ENCODE measurements at regions not wholly inside any gene's neighbourhood (a gene's known extent, or its start where the extent isn't known, plus 50 kb on each side); places are given as distances from the start of the nearest gene placed in this dataset.

DNA sequence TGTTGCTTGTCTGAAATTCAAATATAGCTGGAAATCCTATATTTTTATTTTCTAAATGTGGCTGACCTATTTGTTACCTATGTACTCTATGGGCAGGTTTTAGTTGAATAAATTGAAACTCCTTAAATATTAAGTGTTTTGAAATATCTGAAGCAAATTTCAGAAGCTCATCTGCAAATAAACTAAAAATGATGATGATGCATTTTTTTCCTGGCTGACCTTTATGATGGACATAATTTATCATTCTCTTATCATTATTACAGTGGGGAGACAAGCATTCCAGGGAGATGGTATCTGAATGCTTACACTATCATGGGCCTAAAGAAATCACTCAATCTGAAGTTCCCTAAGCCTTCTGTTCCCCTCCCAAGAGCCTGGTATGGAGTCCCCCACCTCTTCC, 1225.2 kb downstream of the AACS start:
- Histone ChIP-seq H4K20me1 (replicated peaks in 1 of 2; ENCODE audit: control insufficient read depth in 1 of 2, insufficient read depth in 2 of 2, low read length in 2 of 2) (no peaks in the 10 kb centered on the region), H3K79me1 (ENCODE audit: low read depth, low read length) (no peaks in the 10 kb centered on the region), H3K23ac (ENCODE audit: insufficient read length) (no peak overlapping the region), H2BK20ac (ENCODE audit: low read length) (no peak overlapping the region), H3K4me3 (ENCODE audit: extremely low read depth in 1 of 4, insufficient read depth in 2 of 4, low read depth in 3 of 4, low read length in 4 of 4) (no peak overlapping the region), H3K18ac (ENCODE audit: extremely low read depth, low read length) (no peak overlapping the region), H4K8ac (ENCODE audit: extremely low read depth, insufficient read depth, low read length) (no peak overlapping the region), H2BK15ac (ENCODE audit: low read length) (no peak overlapping the region), H3K23me2 (ENCODE audit: low read depth, low read length) (no peaks in the 10 kb centered on the region), H3K9ac (replicated peaks in 1 of 4; ENCODE audit: extremely low read depth in 1 of 4, low read depth in 3 of 4, low read length in 3 of 4) (no peak overlapping the region), H2AFZ (ENCODE audit: low read length) (no peak overlapping the region), H3K9me3 (ENCODE audit: insufficient read depth in 2 of 2, low read depth in 1 of 2, low read length in 1 of 2) (peaks cover 17 to 19% of the 10 kb centered on the region in 2 experiments; a peak in 2 of 4 replicates), H3K4me1 (replicated peaks in 1 of 4; ENCODE audit: control insufficient read depth in 3 of 4, insufficient read depth in 4 of 4, low read length in 3 of 4) (no peaks in the 10 kb centered on the region), H3K79me2 (ENCODE audit: control insufficient read depth in 1 of 2, insufficient read depth in 2 of 2, low read length in 2 of 2) (no peaks in the 10 kb centered on the region), H2AK5ac (ENCODE audit: low read depth, low read length) (no peak overlapping the region), H4K91ac (replicated peaks; ENCODE audit: insufficient read length, low read length) (no peak overlapping the region), H3K4me2 (ENCODE audit: insufficient read depth in 1 of 2, low read depth in 2 of 2, low read length in 2 of 2) (no peak overlapping the region), H3K36me3 (ENCODE audit: control insufficient read depth in 2 of 4, insufficient read depth in 4 of 4, low read length in 3 of 4) (no peaks in the 10 kb centered on the region), H2BK5ac (ENCODE audit: low read depth, low read length) (no peak overlapping the region), H3K27me3 (replicated peaks in 1 of 4; ENCODE audit: control insufficient read depth in 3 of 4, extremely low read depth in 1 of 4, insufficient read depth in 3 of 4, low read length in 3 of 4) (no peaks in the 10 kb centered on the region), H3K27ac (ENCODE audit: low read depth, low read length) (no peak overlapping the region), H2BK12ac (ENCODE audit: low read depth, low read length) (no peak overlapping the region), H2BK120ac (replicated peaks; ENCODE audit: low read depth, low read length) (no peak overlapping the region), H3K14ac (ENCODE audit: insufficient read length) (no peak overlapping the region), H3K4ac (replicated peaks; ENCODE audit: insufficient read length, low read depth, low read length) (no peak overlapping the region), H4K5ac (ENCODE audit: insufficient read length, low read depth, low read length) (no peak overlapping the region), H3K56ac (replicated peaks; ENCODE audit: insufficient read length, low read depth, low read length) (no peak overlapping the region)
- peak; percentile 72; the same call in 1 of the 2 replicates for TF ChIP-seq MAFK (IDR thresholded peaks at IDR 0.05; ENCODE audit: low read depth, low read length)
- TF ChIP-seq, protein P1, sequence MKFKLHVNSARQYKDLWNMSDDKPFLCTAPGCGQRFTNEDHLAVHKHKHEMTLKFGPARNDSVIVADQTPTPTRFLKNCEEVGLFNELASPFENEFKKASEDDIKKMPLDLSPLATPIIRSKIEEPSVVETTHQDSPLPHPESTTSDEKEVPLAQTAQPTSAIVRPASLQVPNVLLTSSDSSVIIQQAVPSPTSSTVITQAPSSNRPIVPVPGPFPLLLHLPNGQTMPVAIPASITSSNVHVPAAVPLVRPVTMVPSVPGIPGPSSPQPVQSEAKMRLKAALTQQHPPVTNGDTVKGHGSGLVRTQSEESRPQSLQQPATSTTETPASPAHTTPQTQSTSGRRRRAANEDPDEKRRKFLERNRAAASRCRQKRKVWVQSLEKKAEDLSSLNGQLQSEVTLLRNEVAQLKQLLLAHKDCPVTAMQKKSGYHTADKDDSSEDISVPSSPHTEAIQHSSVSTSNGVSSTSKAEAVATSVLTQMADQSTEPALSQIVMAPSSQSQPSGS (IDR thresholded peaks at IDR 0.05; ENCODE audit: low read length), result no peak
- ChIA-PET POLR2A (ENCODE audit: partially characterized antibody) (no interaction called here), CTCF (ENCODE audit: partially characterized antibody) (no interaction called here)
- no peak for FAIRE-seq
- no peak for DNase-seq (ENCODE audit: low read depth in 1 of 2, low spot score in 2 of 2)
